IMR-90 (cell line): ENCODE measurements at regions not wholly inside any gene's neighbourhood (a gene's known extent, or its start where the extent isn't known, plus 50 kb on each side); places are given as distances from the start of the nearest gene placed in this dataset.

Experiments used
- ATAC-seq: fragments of 200-7000 bp; cut with Tn5 transposase; 2 replicates; pipeline ENCODE4 v1.9.1; 2020; ENCODE audit warnings: low read depth, mild to moderate bottlenecking, moderate library complexity
- BruUV-seq: library from RNA; stranded (reverse); fragments of 400-500 nt; replicated peaks from 2 replicates; lab custom pipeline; 2021; lab: Mats Ljungman, UMichigan
- CTCF ChIA-PET: fragments of 300-600 bp; formaldehyde crosslinking; extraction: SDS; loops from one replicate; lab custom pipeline; 2021; ENCODE audit warnings: antibody characterized with exemption; lab: Yijun Ruan, JAX
- POLR2A ChIA-PET: fragments of 300-600 bp; sonication (Branson Sonifier 250); formaldehyde crosslinking; loops from one replicate; lab custom pipeline; 2022; ENCODE audit warnings: antibody characterized with exemption; ENCODE audit not compliant: unreplicated experiment; lab: Charles Lee
- DNase-seq: peaks from one replicate; pipeline ENCODE4 v3.0.0; 2013
- H2AFZ ChIP-seq: replicated peaks from 2 replicates; pipeline ENCODE3; 2013; ENCODE audit warnings: low read length, mild to moderate bottlenecking; ENCODE audit not compliant: poor library complexity
- H2AK5ac ChIP-seq: 2 replicates; pipeline ENCODE4 v1.6.1; 2013; ENCODE audit warnings: low read depth, low read length, inconsistent platforms
- H2AK9ac ChIP-seq: replicated peaks from 2 replicates; pipeline ENCODE3; 2013; ENCODE audit warnings: mild to moderate bottlenecking, low read depth, low read length, moderate library complexity; ENCODE audit not compliant: poor library complexity
- H2BK120ac ChIP-seq: 2 replicates; pipeline ENCODE4 v1.6.1; 2013; ENCODE audit warnings: low read depth, low read length, inconsistent platforms
- H2BK15ac ChIP-seq: 3 replicates; pipeline ENCODE4 v1.6.1; 2013; ENCODE audit warnings: low read depth, low read length, inconsistent platforms
- H2BK20ac ChIP-seq: 2 replicates; pipeline ENCODE4 v1.6.1; 2013; ENCODE audit warnings: low read depth, mild to moderate bottlenecking, inconsistent platforms, low read length, moderate library complexity
- H2BK5ac ChIP-seq: 2 replicates; pipeline ENCODE4 v1.6.1; 2013; ENCODE audit warnings: mild to moderate bottlenecking, low read depth, low read length, inconsistent platforms; ENCODE audit not compliant: poor library complexity, severe bottlenecking
- H3K14ac ChIP-seq: replicated peaks from 2 replicates; pipeline ENCODE4 v1.6.1; 2013; ENCODE audit warnings: low read depth, low read length, inconsistent platforms
- H3K18ac ChIP-seq: 2 replicates; pipeline ENCODE4 v1.6.1; 2013; ENCODE audit warnings: low read depth, low read length, control low read depth
- H3K23ac ChIP-seq: 2 replicates; pipeline ENCODE4 v1.6.1; 2013; ENCODE audit warnings: low read depth, low read length, inconsistent platforms
- H3K27ac ChIP-seq: 2 replicates; pipeline ENCODE4 v1.5.1; 2013; ENCODE audit warnings: mild to moderate bottlenecking, control low read depth, low read length; ENCODE audit not compliant: insufficient read depth
- H3K27me3 ChIP-seq: 2 replicates; pipeline ENCODE4 v1.6.1; 2013; ENCODE audit warnings: low read length; ENCODE audit not compliant: control insufficient read depth, insufficient read depth
- H3K36me3 ChIP-seq: 2 replicates; pipeline ENCODE4 v1.6.1; 2013; ENCODE audit warnings: low read length, mixed read lengths; ENCODE audit not compliant: control insufficient read depth, insufficient read depth
- H3K4ac ChIP-seq: 2 replicates; pipeline ENCODE4 v1.6.1; 2013; ENCODE audit warnings: low read depth, low read length, inconsistent platforms
- H3K4me1 ChIP-seq: 2 replicates; pipeline ENCODE4 v1.6.1; 2013; ENCODE audit warnings: low read length, mixed read lengths; ENCODE audit not compliant: control insufficient read depth, insufficient read depth
- H3K4me2 ChIP-seq: 2 replicates; pipeline ENCODE4 v1.6.1; 2013; ENCODE audit warnings: low read depth, mild to moderate bottlenecking, control low read depth, low read length, moderate library complexity
- H3K4me3 ChIP-seq: 2 replicates; pipeline ENCODE4 v1.5.1; 2013; ENCODE audit warnings: low read depth, mild to moderate bottlenecking, control low read depth, low read length, moderate library complexity; ENCODE audit not compliant: insufficient read depth
- H3K56ac ChIP-seq: 2 replicates; pipeline ENCODE4 v1.6.1; 2013; ENCODE audit warnings: low read length, inconsistent platforms; ENCODE audit not compliant: insufficient read depth; ENCODE audit errors: extremely low read depth
- H3K79me1 ChIP-seq, 2 experiments: 2 replicates each; pipeline ENCODE4 v1.6.1; 2013; ENCODE audit warnings: low read length in 2 of 2, inconsistent platforms in 1 of 2, low read depth in 1 of 2
- H3K9ac ChIP-seq: 2 replicates; pipeline ENCODE4 v1.6.1; 2013; ENCODE audit warnings: low read depth, low read length, control low read depth
- H3K9me1 ChIP-seq: 2 replicates; pipeline ENCODE4 v1.6.1; 2013; ENCODE audit warnings: low read length, inconsistent platforms; ENCODE audit not compliant: insufficient read depth
- H3K9me3 ChIP-seq: 2 replicates; pipeline ENCODE4 v1.6.1; 2013; ENCODE audit warnings: low read length; ENCODE audit not compliant: control insufficient read depth, insufficient read depth
- H4K20me1 ChIP-seq: 2 replicates; pipeline ENCODE4 v1.6.1; 2013; ENCODE audit warnings: low read length, inconsistent platforms; ENCODE audit not compliant: insufficient read depth
- H4K5ac ChIP-seq: 2 replicates; pipeline ENCODE4 v1.6.1; 2013; ENCODE audit warnings: mild to moderate bottlenecking, low read depth, low read length, control low read depth
- H4K8ac ChIP-seq, 2 experiments: 2 replicates each; pipeline ENCODE4 v1.6.1; 2013; ENCODE audit warnings: low read depth in 2 of 2, low read length in 2 of 2, control low read depth in 1 of 2, inconsistent platforms in 1 of 2
- H4K91ac ChIP-seq: 2 replicates; pipeline ENCODE4 v1.6.1; 2013; ENCODE audit warnings: low read depth, low read length, inconsistent platforms; ENCODE audit not compliant: insufficient read depth
- CHD1 ChIP-seq: IDR thresholded peaks from 2 replicates; pipeline ENCODE4 v1.6.1; 2012; ENCODE audit warnings: low read depth, low read length, improper control_type of control experiment
- NFE2L2 ChIP-seq: fragments of 150-350 bp; IDR thresholded peaks from 2 replicates; pipeline ENCODE4 v1.6.1; 2016; ENCODE audit warnings: low read depth, mild to moderate bottlenecking, low read length
- RAD21 ChIP-seq: IDR thresholded peaks from 2 replicates; pipeline ENCODE4 v1.6.1; 2012; ENCODE audit warnings: low read length, improper control_type of control experiment
- RCOR1 ChIP-seq: IDR thresholded peaks from 2 replicates; pipeline ENCODE4 v1.6.1; 2012; ENCODE audit warnings: mild to moderate bottlenecking, low read length, improper control_type of control experiment; ENCODE audit not compliant: insufficient replicate concordance
- RFX5 ChIP-seq: IDR thresholded peaks from 2 replicates; pipeline ENCODE4 v1.8.0; 2012; ENCODE audit warnings: low read depth, mild to moderate bottlenecking, low read length, moderate library complexity
- WGBS, 2 experiments: methylation state at CpG; one replicate each; pipeline versions ENCODE4 v1.1.5 to v1.1.7; 2013; ENCODE audit warnings: missing lambda C conversion rate in 2 of 2; ENCODE audit not compliant: insufficient read length in 1 of 2; ENCODE audit errors: extremely low coverage in 2 of 2; 5-methylcytosine and 5-hydroxymethylcytosine counted together
- dilution Hi-C: fragments of 300-500 bp; cut with HindIII; formaldehyde crosslinking; loops from one replicate; pipeline ENCODE4 v1.14.3; 2018; ENCODE audit warnings: low sequenced_read_pairs; ENCODE audit not compliant: unreplicated experiment
- in situ Hi-C: fragments of 300-500 bp; cut with MboI; formaldehyde crosslinking; loops from 3 replicates; pipeline ENCODE4 v1.14.3; 2019; ENCODE audit warnings: low sequenced_read_pairs, inconsistent platforms, mixed read lengths
- intact Hi-C: fragments of 100-400 bp; cut with micrococcal nuclease; formaldehyde crosslinking; loops from 2 replicates; pipeline ENCODE4 v1.10.0; 2022

- CTCF ChIA-PET = no interaction called here
Observed at GRCh38 chr21:28237661-28238060, 755.0 kb downstream of the LTN1 start.

More at GRCh38 chr21:28237661-28238060, 755.0 kb downstream of the LTN1 start:
- Histone ChIP-seq H3K36me3 (no peaks in the 10 kb centered on the region), H3K27me3 (no peaks in the 10 kb centered on the region), H4K20me1 (no peaks in the 10 kb centered on the region), H3K56ac (no peak overlapping the region), H3K27ac (no peak overlapping the region), H3K9ac (no peak overlapping the region), H3K14ac (no peak overlapping the region), H3K23ac (no peak overlapping the region), H3K18ac (peak overlapping the region; percentile 73), H2BK20ac (peak overlapping the region; percentile 31; the same call in 1 of the 2 replicates), H3K4ac (peak overlapping the region; percentile 46; the same call in 1 of the 2 replicates), H2BK15ac (peak overlapping the region; percentile 55; the same call in 1 of the 3 replicates), H3K9me1 (no peaks in the 10 kb centered on the region), H2AK9ac (no peak overlapping the region), H4K91ac (peak overlapping the region; percentile 67), H4K5ac (peak overlapping the region; percentile 35; the same call in 1 of the 2 replicates), H3K4me1 (peaks cover 8% of the 10 kb centered on the region), H2AK5ac (peak overlapping the region; percentile 41; the same call in 1 of the 2 replicates), H2BK120ac (peak overlapping the region; percentile 62; the same call in 1 of the 2 replicates), H3K79me1 (no peaks in the 10 kb centered on the region), H4K8ac (no peak overlapping the region), H3K4me2 (no peak overlapping the region), H3K9me3 (no peaks in the 10 kb centered on the region), H2BK5ac (peak overlapping the region; percentile 22), H2AFZ (no peak overlapping the region), H3K4me3 (no peak overlapping the region)
- intact Hi-C loops (no loop called here), dilution Hi-C loops (no loop called here), in situ Hi-C loops (no loop called here)
- TF ChIP-seq RAD21 = no peak
- no peak for TF ChIP-seq NFE2L2
- no peak for TF ChIP-seq RFX5
- TF ChIP-seq RCOR1 = no peak
- TF ChIP-seq CHD1 = no peak
- no CpG with 5 or more reads among the region's 2 CpGs for WGBS, 2 experiments
- ATAC-seq (no peak), DNase-seq (no peak)
- POLR2A ChIA-PET = no interaction called here
- no TSS peak for BruUV-seq
